Testis (tissue), 2 donors: ENCODE measurements at regions not wholly inside any gene's neighbourhood (a gene's known extent, or its start where the extent isn't known, plus 50 kb on each side); places are given as distances from the start of the nearest gene placed in this dataset.

Experiments
- POLR2A ChIP-seq: fragments of 450-650 bp; IDR thresholded peaks from one replicate; pipeline ENCODE4 v1.6.1; 2017; ENCODE audit warnings: antibody characterized with exemption, mild to moderate bottlenecking, moderate library complexity
- TF ChIP-seq, protein P1 (sequence below), 3 experiments: fragments of 450-650 bp in 2 of 3; fragments of 200-600 bp in 1 of 3; sonication (generic) in 1 of 3; IDR thresholded peaks; one replicate each; pipeline ENCODE4 v1.5.1; 2016 to 2019; ENCODE audit warnings: antibody characterized with exemption in 3 of 3, mild to moderate bottlenecking in 2 of 3, moderate library complexity in 1 of 3

- no peak for TF ChIP-seq POLR2A
- TF ChIP-seq, protein P1, sequence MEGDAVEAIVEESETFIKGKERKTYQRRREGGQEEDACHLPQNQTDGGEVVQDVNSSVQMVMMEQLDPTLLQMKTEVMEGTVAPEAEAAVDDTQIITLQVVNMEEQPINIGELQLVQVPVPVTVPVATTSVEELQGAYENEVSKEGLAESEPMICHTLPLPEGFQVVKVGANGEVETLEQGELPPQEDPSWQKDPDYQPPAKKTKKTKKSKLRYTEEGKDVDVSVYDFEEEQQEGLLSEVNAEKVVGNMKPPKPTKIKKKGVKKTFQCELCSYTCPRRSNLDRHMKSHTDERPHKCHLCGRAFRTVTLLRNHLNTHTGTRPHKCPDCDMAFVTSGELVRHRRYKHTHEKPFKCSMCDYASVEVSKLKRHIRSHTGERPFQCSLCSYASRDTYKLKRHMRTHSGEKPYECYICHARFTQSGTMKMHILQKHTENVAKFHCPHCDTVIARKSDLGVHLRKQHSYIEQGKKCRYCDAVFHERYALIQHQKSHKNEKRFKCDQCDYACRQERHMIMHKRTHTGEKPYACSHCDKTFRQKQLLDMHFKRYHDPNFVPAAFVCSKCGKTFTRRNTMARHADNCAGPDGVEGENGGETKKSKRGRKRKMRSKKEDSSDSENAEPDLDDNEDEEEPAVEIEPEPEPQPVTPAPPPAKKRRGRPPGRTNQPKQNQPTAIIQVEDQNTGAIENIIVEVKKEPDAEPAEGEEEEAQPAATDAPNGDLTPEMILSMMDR (IDR thresholded peaks at IDR 0.05) = no peak
Observed at GRCh38 chr6:165906-166305, 126.4 kb upstream of the DUSP22 start.
